BLaER1 (cell line): ENCODE measurements at regions not wholly inside any gene's neighbourhood (a gene's known extent, or its start where the extent isn't known, plus 50 kb on each side); places are given as distances from the start of the nearest gene placed in this dataset.
"Not testable (repeated sequence)": the region's sequence is repeated elsewhere in the genome, so short reads cannot be mapped to it uniquely, and the experiment has no call there.

Source experiments
- H3K27ac ChIP-seq: shearing (Covaris generic); formaldehyde crosslinking; 2 replicates; pipeline ENCODE4 v1.8.1; 2022
- H3K27me3 ChIP-seq: shearing (Covaris generic); formaldehyde crosslinking; 2 replicates; pipeline ENCODE4 v1.8.1; 2022
- H3K36me3 ChIP-seq: shearing (Covaris generic); formaldehyde crosslinking; 2 replicates; pipeline ENCODE4 v1.8.1; 2022
- H3K4me1 ChIP-seq: shearing (Covaris generic); formaldehyde crosslinking; 2 replicates; pipeline ENCODE4 v1.8.1; 2022
- H3K4me2 ChIP-seq: shearing (Covaris generic); formaldehyde crosslinking; 2 replicates; pipeline ENCODE4 v1.8.1; 2022
- H3K4me3 ChIP-seq: shearing (Covaris generic); formaldehyde crosslinking; 2 replicates; pipeline ENCODE4 v1.8.1; 2022
- H3K9ac ChIP-seq: shearing (Covaris generic); formaldehyde crosslinking; 2 replicates; pipeline ENCODE4 v1.8.1; 2022
- H3K9me3 ChIP-seq: shearing (Covaris generic); formaldehyde crosslinking; 2 replicates; pipeline ENCODE4 v1.8.1; 2022
- H4K20me1 ChIP-seq: shearing (Covaris generic); formaldehyde crosslinking; 2 replicates; pipeline ENCODE4 v1.8.1; 2022
- Cebpa-rat ChIP-seq: shearing (Covaris generic); IDR thresholded peaks from 2 replicates; pipeline ENCODE4 v1.8.1; 2022

- H3K36me3 ChIP-seq, result no peaks in the 10 kb centered on the region
- H3K4me2 ChIP-seq, result no peak overlapping the region
- H3K27me3 ChIP-seq, result no peaks in the 10 kb centered on the region
- no peaks in the 10 kb centered on the region for H4K20me1 ChIP-seq
- no peak overlapping the region for H3K9ac ChIP-seq
- no peaks in the 10 kb centered on the region for H3K9me3 ChIP-seq
- H3K4me3 ChIP-seq, result no peak overlapping the region
- TF ChIP-seq Cebpa-rat, result no peak
- peaks cover 2% of the 10 kb centered on the region for H3K4me1 ChIP-seq
- H3K27ac ChIP-seq, result no peak overlapping the region
Observed at GRCh38 chr18:26640541-26640940, 92.2 kb upstream of the KCTD1 start.

DNA sequence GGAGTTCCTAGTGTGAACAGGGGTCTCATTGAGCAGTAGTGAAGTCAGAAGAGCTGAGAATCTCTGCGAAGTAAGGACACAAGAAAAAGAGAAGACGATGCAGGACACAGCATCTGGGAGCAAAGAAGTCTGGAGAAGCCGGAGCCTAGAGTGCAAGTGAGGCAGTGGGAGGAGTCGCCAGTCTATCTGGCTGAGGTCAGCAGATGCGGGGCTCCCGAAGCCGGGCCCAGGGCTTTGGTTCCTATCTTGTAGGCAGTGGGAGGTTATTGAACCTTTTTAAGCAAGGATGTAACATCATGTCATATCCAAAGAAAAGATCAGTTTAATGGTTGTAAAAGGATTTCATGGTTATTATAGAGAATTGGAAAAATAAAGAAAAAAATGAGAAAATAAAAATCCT is 90.8 kb upstream of the KCTD1 start:
- no peak for TF ChIP-seq Cebpa-rat
- peaks cover 7% of the 10 kb centered on the region for H3K4me1 ChIP-seq
- no peak overlapping the region for H3K9ac ChIP-seq
- no peaks in the 10 kb centered on the region for H3K36me3 ChIP-seq
- H3K4me2 ChIP-seq, result no peak overlapping the region
- no peaks in the 10 kb centered on the region for H3K27me3 ChIP-seq
- no peaks in the 10 kb centered on the region for H3K9me3 ChIP-seq
- no peak overlapping the region for H3K4me3 ChIP-seq
- no peaks in the 10 kb centered on the region for H4K20me1 ChIP-seq
- H3K27ac ChIP-seq, result no peak overlapping the region

DNA sequence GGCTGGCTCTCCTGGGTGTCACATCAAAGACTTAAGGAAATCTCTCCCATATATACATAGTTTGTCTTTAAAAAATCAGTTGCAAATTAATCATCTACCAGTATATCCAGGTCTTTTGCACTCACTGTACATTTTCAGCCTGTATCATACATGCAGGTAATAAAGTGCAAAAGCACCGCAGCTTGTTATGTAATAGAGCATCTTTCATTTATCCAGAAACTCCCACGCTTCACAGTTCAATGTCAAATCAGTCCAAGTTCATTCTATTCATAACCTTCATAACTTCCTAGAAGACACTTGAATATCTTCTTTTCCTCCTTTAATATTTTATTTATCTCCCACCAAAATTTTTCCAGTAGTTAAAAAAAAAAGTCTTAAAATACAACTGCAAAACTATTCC is 89.6 kb upstream of the KCTD1 start:
- Histone ChIP-seq H3K9ac (no peak overlapping the region), H3K4me3 (no peak overlapping the region), H3K27ac (no peak overlapping the region), H3K4me2 (no peak overlapping the region), H3K9me3 (no peaks in the 10 kb centered on the region), H3K27me3 (no peaks in the 10 kb centered on the region), H4K20me1 (no peaks in the 10 kb centered on the region), H3K36me3 (no peaks in the 10 kb centered on the region), H3K4me1 (peaks cover 7% of the 10 kb centered on the region)
- TF ChIP-seq Cebpa-rat, result no peak

DNA sequence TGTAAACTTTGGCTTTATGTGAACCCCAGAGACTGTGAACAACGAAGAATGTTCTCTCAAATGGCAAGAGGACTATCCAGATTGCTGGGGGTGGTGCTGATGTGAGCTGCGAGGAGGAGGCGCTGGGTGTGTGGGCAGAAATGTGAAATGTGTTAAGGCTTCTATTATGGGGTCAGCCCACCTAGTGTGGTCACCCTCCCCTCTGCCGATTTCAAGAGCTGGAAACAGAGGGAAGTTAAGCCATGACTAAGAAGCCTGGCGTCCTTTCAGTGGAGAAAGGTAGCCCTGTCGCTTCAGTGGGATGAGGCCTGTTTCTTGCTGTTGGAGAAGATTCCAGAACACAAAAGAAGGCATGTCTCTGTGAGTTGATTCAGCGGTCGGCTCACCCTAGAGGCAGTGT is 89.0 kb upstream of the KCTD1 start:
- Histone ChIP-seq H4K20me1 (no peaks in the 10 kb centered on the region), H3K4me1 (peaks cover 7% of the 10 kb centered on the region), H3K4me2 (no peak overlapping the region), H3K9ac (no peak overlapping the region), H3K9me3 (no peaks in the 10 kb centered on the region), H3K27ac (no peak overlapping the region), H3K36me3 (no peaks in the 10 kb centered on the region), H3K4me3 (no peak overlapping the region), H3K27me3 (no peaks in the 10 kb centered on the region)
- TF ChIP-seq Cebpa-rat, result no peak

GRCh38 chr18:26635466-26635865 is 87.1 kb upstream of the KCTD1 start:
- no peaks in the 10 kb centered on the region for H3K9me3 ChIP-seq
- TF ChIP-seq Cebpa-rat, result no peak
- H3K36me3 ChIP-seq, result no peaks in the 10 kb centered on the region
- H4K20me1 ChIP-seq, result no peaks in the 10 kb centered on the region
- no peak overlapping the region for H3K27ac ChIP-seq
- no peak overlapping the region for H3K9ac ChIP-seq
- H3K4me3 ChIP-seq, result no peak overlapping the region
- no peaks in the 10 kb centered on the region for H3K27me3 ChIP-seq
- peak overlapping the region; percentile 15; the same call in 1 of the 2 replicates for H3K4me2 ChIP-seq
- H3K4me1 ChIP-seq, result peaks cover 7% of the 10 kb centered on the region

- Histone ChIP-seq H3K4me2 (no peak overlapping the region), H3K4me3 (no peak overlapping the region), H4K20me1 (no peaks in the 10 kb centered on the region), H3K27ac (no peak overlapping the region), H3K9ac (no peak overlapping the region), H3K4me1 (peaks cover 7% of the 10 kb centered on the region), H3K27me3 (no peaks in the 10 kb centered on the region), H3K36me3 (no peaks in the 10 kb centered on the region), H3K9me3 (no peaks in the 10 kb centered on the region)
- TF ChIP-seq Cebpa-rat, result no peak
Observed at GRCh38 chr18:26634631-26635030, 86.3 kb upstream of the KCTD1 start.

DNA sequence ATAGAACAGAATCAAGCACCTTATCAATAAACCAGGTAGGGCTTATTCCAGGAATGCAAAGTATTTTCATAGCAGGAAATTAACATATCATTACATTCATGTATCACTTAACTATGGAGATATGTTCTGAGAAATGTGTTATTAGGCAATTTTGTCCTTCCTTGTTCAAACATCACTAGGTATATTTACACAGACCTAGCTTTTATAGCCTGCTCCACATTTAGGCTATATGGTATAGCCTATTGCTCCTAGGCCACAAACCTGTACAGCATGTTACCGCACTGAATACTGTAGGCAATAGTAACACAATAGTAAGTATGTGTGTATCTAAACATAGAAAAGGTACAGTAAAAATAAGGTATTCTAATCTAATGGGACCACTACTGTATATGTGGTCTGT is 82.8 kb upstream of the KCTD1 start:
- no peak for TF ChIP-seq Cebpa-rat
- H3K4me1 ChIP-seq, result peaks cover 7% of the 10 kb centered on the region
- H3K4me3 ChIP-seq, result no peak overlapping the region
- peaks cover 6% of the 10 kb centered on the region; the same call in 1 of the 2 replicates for H3K9me3 ChIP-seq
- no peak overlapping the region for H3K4me2 ChIP-seq
- H4K20me1 ChIP-seq, result no peaks in the 10 kb centered on the region
- no peaks in the 10 kb centered on the region for H3K36me3 ChIP-seq
- no peak overlapping the region for H3K9ac ChIP-seq
- H3K27ac ChIP-seq, result no peak overlapping the region
- H3K27me3 ChIP-seq, result no peaks in the 10 kb centered on the region

GRCh38 chr18:26630596-26630995 is 82.2 kb upstream of the KCTD1 start:
- H3K9me3 ChIP-seq, result peaks cover 11% of the 10 kb centered on the region
- H3K4me3 ChIP-seq, result no peak overlapping the region
- TF ChIP-seq Cebpa-rat, result no peak
- no peaks in the 10 kb centered on the region for H3K36me3 ChIP-seq
- H3K27me3 ChIP-seq, result no peaks in the 10 kb centered on the region
- no peaks in the 10 kb centered on the region for H4K20me1 ChIP-seq
- peaks cover 6% of the 10 kb centered on the region for H3K4me1 ChIP-seq
- H3K9ac ChIP-seq, result no peak overlapping the region
- no peak overlapping the region for H3K27ac ChIP-seq
- no peak overlapping the region for H3K4me2 ChIP-seq

DNA sequence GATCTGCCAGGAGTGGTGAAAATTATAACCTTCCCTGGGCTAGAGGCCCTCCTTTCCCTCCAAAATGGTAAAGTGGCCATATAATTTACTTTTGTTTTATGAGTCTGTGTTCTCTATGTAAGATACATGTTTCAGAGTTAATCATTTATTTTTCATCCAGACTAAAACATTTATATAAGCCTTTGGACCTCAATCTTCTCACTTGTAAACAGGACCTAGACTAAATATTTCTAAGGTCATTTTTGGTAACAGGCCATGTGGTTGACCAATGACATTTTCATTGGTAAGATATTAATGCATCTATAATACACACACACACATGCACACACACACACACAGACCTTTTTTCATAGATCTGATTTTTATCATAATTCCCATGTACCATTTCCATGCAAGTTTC is 79.7 kb upstream of the KCTD1 start:
- no peaks in the 10 kb centered on the region for H4K20me1 ChIP-seq
- no peak overlapping the region for H3K4me2 ChIP-seq
- no peaks in the 10 kb centered on the region for H3K36me3 ChIP-seq
- no peak overlapping the region for H3K4me3 ChIP-seq
- H3K9ac ChIP-seq, result no peak overlapping the region
- H3K27ac ChIP-seq, result no peak overlapping the region
- H3K9me3 ChIP-seq, result peaks cover 37% of the 10 kb centered on the region
- TF ChIP-seq Cebpa-rat, result no peak
- H3K4me1 ChIP-seq, result no peaks in the 10 kb centered on the region
- no peaks in the 10 kb centered on the region for H3K27me3 ChIP-seq

DNA sequence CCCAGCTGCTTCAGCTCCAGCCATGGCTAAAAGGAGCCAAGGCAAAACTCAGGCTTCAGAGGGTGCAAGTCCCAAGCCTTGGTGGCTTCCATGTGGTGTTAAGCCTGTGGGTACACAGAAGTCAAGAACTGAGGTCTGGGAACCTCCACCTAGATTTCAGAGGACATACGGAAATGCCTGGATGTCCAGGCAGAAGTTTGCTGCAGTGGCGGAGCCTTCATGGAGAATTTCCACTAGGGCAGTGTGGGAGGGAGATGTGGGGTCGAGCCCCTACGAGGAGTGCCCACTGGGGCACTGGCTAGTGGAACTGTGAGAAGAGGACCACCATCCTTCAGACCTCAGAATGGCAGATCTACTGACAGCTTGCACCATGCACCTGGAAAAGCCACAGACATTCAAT is 76.1 kb upstream of the KCTD1 start:
- Histone ChIP-seq H3K27ac (no peak overlapping the region), H3K4me1 (0 out of 2 replicates have a peak, but pooled peaks cover 5% of the 10 kb centered on the region)
- no peak for TF ChIP-seq Cebpa-rat

DNA sequence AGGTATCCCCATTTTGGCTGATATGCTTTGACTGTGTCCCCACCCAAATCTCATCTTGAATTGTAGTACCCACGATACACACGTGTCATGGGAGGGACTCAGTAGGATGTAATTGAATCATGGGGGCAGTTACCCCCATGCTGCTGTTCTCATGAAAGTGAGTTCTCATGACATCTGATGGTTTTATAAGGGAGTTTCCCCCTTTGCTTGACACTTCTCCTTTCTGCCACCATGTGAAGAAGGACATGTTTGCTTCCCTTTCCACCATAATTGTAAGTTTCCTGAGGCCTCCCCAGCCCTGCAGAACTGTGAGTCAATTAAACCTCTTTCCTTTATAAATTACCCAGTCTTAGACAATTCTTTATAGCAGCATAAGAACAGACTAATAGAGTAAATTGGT is 75.0 kb upstream of the KCTD1 start:
- H3K9me3 ChIP-seq, result peaks cover 46% of the 10 kb centered on the region
- H3K27ac ChIP-seq, H3K4me2 ChIP-seq, H3K9ac ChIP-seq, H3K27me3 ChIP-seq, H3K36me3 ChIP-seq, H4K20me1 ChIP-seq, H3K4me3 ChIP-seq, H3K4me1 ChIP-seq: not testable (repeated sequence)

More for the DNA sequence above, 76.1 kb upstream of the KCTD1 start:
- Histone ChIP-seq H4K20me1 (no peaks in the 10 kb centered on the region), H3K9ac (no peak overlapping the region), H3K4me2 (no peak overlapping the region), H3K27me3 (no peaks in the 10 kb centered on the region), H3K36me3 (no peaks in the 10 kb centered on the region), H3K4me3 (no peak overlapping the region), H3K9me3 (peaks cover 46% of the 10 kb centered on the region)
